Right lobe of liver (tissue), 4 donors: ENCODE measurements at regions not wholly inside any gene's neighbourhood (a gene's known extent, or its start where the extent isn't known, plus 50 kb on each side); places are given as distances from the start of the nearest gene placed in this dataset.

Experiments used
- CTCF ChIP-seq, 4 donors: fragments of 200-600 bp in 3 of 4; fragments of 450-650 bp in 1 of 4; IDR thresholded peaks; one replicate each; pipeline versions ENCODE4 v1.5.1 to v1.8.0; 2016 to 2022; ENCODE audit warnings: antibody characterized with exemption in 4 of 4, mild to moderate bottlenecking in 2 of 4
- POLR2A ChIP-seq: fragments of 450-650 bp; IDR thresholded peaks from one replicate; pipeline ENCODE4 v1.6.1; 2017; ENCODE audit warnings: antibody characterized with exemption, mild to moderate bottlenecking
- donor health status: DM: no; HTN: no; CAD: no.
- donor health status: DM: no; HTN: no; CAD: no.
- donor health status: DM: no; HTN: yes; CAD: no.

- peak in 1 of 4 donors; percentile 5 for TF ChIP-seq CTCF (IDR thresholded peaks at IDR 0.05)
- TF ChIP-seq POLR2A: no peak
Measured at GRCh38 chrX:125744914-125745313, 421.2 kb downstream of the DCAF12L2 start.
